Esophagus muscularis mucosa (tissue), 4 donors: ENCODE measurements at regions not wholly inside any gene's neighbourhood (a gene's known extent, or its start where the extent isn't known, plus 50 kb on each side); places are given as distances from the start of the nearest gene placed in this dataset.

Source experiments
- DNase-seq: peaks from one replicate; pipeline ENCODE4 v3.0.0-alpha.2; 2017; ENCODE audit errors: extremely low spot score
- H3K27ac ChIP-seq, 4 donors: fragments of 200-600 bp; sonication (generic); replicated peaks in 1 of 4; 1 replicate in 3 of 4; 2 replicates in 1 of 4; pipeline ENCODE4 v1.5.1; 2016 to 2019; ENCODE audit warnings: mild to moderate bottlenecking in 1 of 4
- H3K27me3 ChIP-seq, 4 donors: fragments of 200-600 bp; sonication (generic); one replicate each; pipeline versions ENCODE4 v1.5.1 to v1.6.0; 2016 to 2019
- H3K36me3 ChIP-seq, 4 donors: fragments of 200-600 bp; sonication (generic); one replicate each; pipeline ENCODE4 v1.5.1; 2016 to 2019
- H3K4me1 ChIP-seq, 4 donors: fragments of 200-600 bp; sonication (generic); one replicate each; pipeline ENCODE4 v1.5.1; 2016 to 2019
- H3K4me3 ChIP-seq, 4 donors: fragments of 200-600 bp; sonication (generic); 1 replicate in 2 of 4; 2 replicates in 2 of 4; pipeline ENCODE4 v1.5.1; 2016 to 2019; ENCODE audit warnings: mild to moderate bottlenecking in 4 of 4, moderate library complexity in 1 of 4
- H3K9me3 ChIP-seq, 4 donors: fragments of 200-600 bp; sonication (generic); 1 replicate in 3 of 4; 2 replicates in 1 of 4; pipeline ENCODE4 v1.5.1; 2016 to 2019
- CTCF ChIP-seq, 3 experiments: fragments of 200-600 bp in 2 of 3; fragments of 450-650 bp in 1 of 3; sonication (generic) in 2 of 3; IDR thresholded peaks; one replicate each; pipeline ENCODE4 v1.5.1; 2017 to 2019; ENCODE audit warnings: antibody characterized with exemption in 3 of 3, mild to moderate bottlenecking in 2 of 3, moderate library complexity in 1 of 3
- EP300 ChIP-seq: sonication (generic); formaldehyde crosslinking; IDR thresholded peaks from one replicate; pipeline ENCODE4 v1.6.1; 2017; ENCODE audit warnings: antibody characterized with exemption
- POLR2A ChIP-seq: fragments of 450-650 bp; IDR thresholded peaks from one replicate; pipeline ENCODE4 v1.6.1; 2017; ENCODE audit warnings: antibody characterized with exemption, moderate library complexity, mild to moderate bottlenecking, low read depth
- POLR2AphosphoS5 ChIP-seq, 2 donors: sonication (generic); formaldehyde crosslinking; IDR thresholded peaks; one replicate each; pipeline ENCODE4 v1.6.1; 2017; ENCODE audit warnings: antibody characterized with exemption in 2 of 2
- WGBS: methylation state at CpG from one replicate; pipeline ENCODE4 v1.1.5; 2018; 5-methylcytosine and 5-hydroxymethylcytosine counted together
- intact Hi-C: fragments of 100-400 bp; cut with DNase I; formaldehyde crosslinking; loops from one replicate; pipeline ENCODE4 v1.15.1; 2023

- Histone ChIP-seq H3K4me3 (no peak overlapping the region), H3K27me3 (no peaks in the 10 kb centered on the region), H3K36me3 (no peaks in the 10 kb centered on the region), H3K9me3 (no peaks in the 10 kb centered on the region), H3K4me1 (no peaks in the 10 kb centered on the region), H3K27ac (no peak overlapping the region)
- intact Hi-C loops = no loop called here
- DNase-seq = no peak
- 89% methylated on average over 4 of the region's 4 CpGs for WGBS
- TF ChIP-seq CTCF (IDR thresholded peaks at IDR 0.05) (no peak), POLR2AphosphoS5 (IDR thresholded peaks at IDR 0.05) (no peak), POLR2A (no peak), EP300 (no peak)
These were observed 310.4 kb upstream of the NR2F2 start for GRCh38 chr15:96020133-96020532.

DNA sequence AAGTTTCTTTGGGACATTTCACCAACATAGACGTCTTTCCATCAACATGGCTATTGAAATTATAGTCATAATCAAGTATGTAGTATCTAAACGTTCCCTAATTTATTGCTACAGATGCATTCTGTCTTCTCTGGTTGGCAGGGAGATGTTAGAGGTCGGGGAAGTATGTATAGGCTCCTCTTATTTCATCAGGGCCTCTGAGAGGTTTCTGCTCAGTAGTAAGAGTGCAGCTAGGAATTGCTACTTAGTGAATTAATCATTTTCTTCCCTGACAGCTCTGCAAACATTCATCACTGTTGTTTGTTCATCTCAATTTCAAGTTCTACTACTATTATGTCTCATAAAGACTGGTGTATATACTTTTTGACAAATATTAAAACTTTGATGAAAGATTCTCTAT is 309.7 kb upstream of the NR2F2 start:
- Histone ChIP-seq H3K36me3 (no peaks in the 10 kb centered on the region), H3K9me3 (no peaks in the 10 kb centered on the region), H3K4me3 (no peak overlapping the region), H3K27me3 (no peaks in the 10 kb centered on the region), H3K27ac (no peak overlapping the region), H3K4me1 (no peaks in the 10 kb centered on the region)
- 72% methylated on average over 3 of the region's 3 CpGs for WGBS
- intact Hi-C loops = no loop called here
- DNase-seq = no peak
- TF ChIP-seq POLR2AphosphoS5 (IDR thresholded peaks at IDR 0.05) = no peak
- no peak for TF ChIP-seq CTCF (IDR thresholded peaks at IDR 0.05)
- no peak for TF ChIP-seq POLR2A
- TF ChIP-seq EP300 = no peak

DNA sequence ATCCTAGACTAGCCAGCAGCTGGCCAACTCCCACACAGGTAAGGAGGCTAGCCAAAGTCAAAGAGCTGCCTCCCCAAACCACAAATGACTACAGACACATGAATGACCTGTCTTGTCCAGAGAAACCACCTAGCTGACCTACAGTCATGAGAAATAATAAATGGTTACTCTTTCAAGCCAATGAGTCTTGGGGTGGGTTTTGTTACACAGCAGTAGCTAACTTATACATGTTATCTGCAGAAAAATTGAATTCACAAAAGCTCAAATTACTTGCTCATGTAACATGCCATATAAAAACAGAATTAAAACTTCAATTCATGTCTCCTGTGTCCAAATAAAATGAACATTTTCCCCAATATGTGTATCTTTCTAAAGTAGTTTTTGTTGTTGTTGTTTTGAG is 307.4 kb upstream of the NR2F2 start:
- Histone ChIP-seq H3K27ac (no peak overlapping the region), H3K36me3 (no peaks in the 10 kb centered on the region), H3K4me3 (no peak overlapping the region), H3K27me3 (no peaks in the 10 kb centered on the region), H3K9me3 (no peaks in the 10 kb centered on the region), H3K4me1 (no peaks in the 10 kb centered on the region)
- TF ChIP-seq EP300 (no peak), CTCF (IDR thresholded peaks at IDR 0.05) (no peak), POLR2A (no peak), POLR2AphosphoS5 (IDR thresholded peaks at IDR 0.05) (no peak)
- intact Hi-C loops = no loop called here
- no peak for DNase-seq

- H3K9me3 ChIP-seq = no peaks in the 10 kb centered on the region
- DNase-seq = no peak
- H3K36me3 ChIP-seq = no peaks in the 10 kb centered on the region
- H3K4me1 ChIP-seq = no peaks in the 10 kb centered on the region
- H3K27ac ChIP-seq = no peak overlapping the region
- no peak for TF ChIP-seq POLR2AphosphoS5 (IDR thresholded peaks at IDR 0.05)
- no peak for TF ChIP-seq EP300
- no peak for TF ChIP-seq CTCF (IDR thresholded peaks at IDR 0.05)
- no peak for TF ChIP-seq POLR2A
- H3K27me3 ChIP-seq = no peaks in the 10 kb centered on the region
- no peak overlapping the region for H3K4me3 ChIP-seq
- intact Hi-C loops = no loop called here
- WGBS = 87% methylated on average over 2 of the region's 2 CpGs
These were observed 303.0 kb upstream of the NR2F2 start for GRCh38 chr15:96027501-96027900.

- no peak for DNase-seq
- Histone ChIP-seq H3K9me3 (no peaks in the 10 kb centered on the region), H3K27me3 (no peaks in the 10 kb centered on the region), H3K4me1 (no peaks in the 10 kb centered on the region), H3K36me3 (no peaks in the 10 kb centered on the region), H3K4me3 (no peak overlapping the region), H3K27ac (no peak overlapping the region)
- intact Hi-C loops = no loop called here
- 86% methylated on average over 2 of the region's 2 CpGs for WGBS
- TF ChIP-seq POLR2AphosphoS5 (IDR thresholded peaks at IDR 0.05) (no peak), CTCF (IDR thresholded peaks at IDR 0.05) (no peak), POLR2A (no peak), EP300 (no peak)
These were observed 301.9 kb upstream of the NR2F2 start for GRCh38 chr15:96028620-96029019.
